ENCODE measurements at regions not wholly inside any gene's neighbourhood (a gene's known extent, or its start where the extent isn't known, plus 50 kb on each side); places are given as distances from the start of the nearest gene placed in this dataset.
A peak's percentile ranks its signal among the peaks of the same experiment; 100 is the strongest.

DNA sequence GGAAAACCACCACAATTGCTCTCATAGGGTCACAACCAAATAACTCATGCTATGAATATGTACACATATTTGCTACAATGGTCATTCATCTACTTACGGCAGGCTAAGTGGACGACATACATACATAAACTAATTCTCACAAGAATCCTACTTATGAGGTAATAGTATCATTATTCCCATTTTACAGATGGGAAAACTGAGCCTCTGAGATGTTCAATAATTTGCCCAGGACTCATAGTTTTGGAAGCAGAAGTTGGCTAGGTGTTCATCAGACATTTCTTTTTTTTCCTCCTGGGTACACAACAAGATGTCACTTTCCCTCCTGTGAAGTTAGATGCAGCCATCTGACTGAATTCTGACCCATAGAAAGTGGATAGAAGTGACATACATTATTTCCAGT is 89.0 kb upstream of the PKDCC start:
- DNase-seq (no peak), ATAC-seq (no peak)
- Histone ChIP-seq H3K27me3 (ENCODE audit: control insufficient read depth in 2 of 2, insufficient read depth in 2 of 2, low read length in 2 of 2) (no peaks in the 10 kb centered on the region), H3K36me3 (ENCODE audit: control insufficient read depth in 2 of 3, insufficient read depth in 3 of 3, low read length in 3 of 3) (no peaks in the 10 kb centered on the region), H3K4me1 (ENCODE audit: control insufficient read depth in 2 of 2, insufficient read depth in 2 of 2, low read length in 2 of 2) (no peaks in the 10 kb centered on the region), H3K27ac (ENCODE audit: low read depth, low read length) (no peak overlapping the region), H3K9me3 (ENCODE audit: control insufficient read depth in 2 of 3, low read length in 3 of 3) (no peaks in the 10 kb centered on the region), H3K4me3 (ENCODE audit: low read length) (no peak overlapping the region)
- Mint-ChIP-seq H3K27ac (no peak overlapping the region), H3K4me3 (no peak overlapping the region), H3K36me3 (no peaks in the 10 kb centered on the region), H3K27me3 (peaks cover 0 to 25% (median 14%) of the 10 kb centered on the region in 5 donors), H3K4me1 (peaks cover 0 to 2% (median 0%) of the 10 kb centered on the region in 7 donors), H3K9me3 (no peaks in the 10 kb centered on the region)
- intact Hi-C loops (cut with micrococcal nuclease), result no loop called here
- ChIA-PET CTCF (no interaction called here), POLR2A (interaction anchor here (0.7 kb wide), 1 partner anchor 14 kb away, joined by 3 read pairs; no protein-coding TSS in a partner anchor)

- no peak overlapping the region for H3K4me3 ChIP-seq (ENCODE audit: low read length)
- no peaks in the 10 kb centered on the region for H3K9me3 ChIP-seq (ENCODE audit: control insufficient read depth in 2 of 3, low read length in 3 of 3)
- ChIA-PET CTCF (no interaction called here), POLR2A (no interaction called here)
- peaks cover 0 to 2% (median 0%) of the 10 kb centered on the region in 7 donors for H3K4me1 Mint-ChIP-seq
- no peaks in the 10 kb centered on the region for H3K36me3 Mint-ChIP-seq
- H3K4me1 ChIP-seq (ENCODE audit: control insufficient read depth in 2 of 2, insufficient read depth in 2 of 2, low read length in 2 of 2), result no peaks in the 10 kb centered on the region
- DNase-seq, result no peak
- intact Hi-C loops (cut with micrococcal nuclease), result no loop called here
- no peaks in the 10 kb centered on the region for H3K36me3 ChIP-seq (ENCODE audit: control insufficient read depth in 2 of 3, insufficient read depth in 3 of 3, low read length in 3 of 3)
- peaks cover 0 to 25% (median 17%) of the 10 kb centered on the region in 5 donors for H3K27me3 Mint-ChIP-seq
- no peaks in the 10 kb centered on the region for H3K27me3 ChIP-seq (ENCODE audit: control insufficient read depth in 2 of 2, insufficient read depth in 2 of 2, low read length in 2 of 2)
- no peak overlapping the region for H3K27ac Mint-ChIP-seq
- no peak overlapping the region for H3K4me3 Mint-ChIP-seq
- H3K9me3 Mint-ChIP-seq, result no peaks in the 10 kb centered on the region
- H3K27ac ChIP-seq (ENCODE audit: low read depth, low read length), result no peak overlapping the region
- no peak for ATAC-seq
These were observed 88.1 kb upstream of the PKDCC start for GRCh38 chr2:41959760-41960159.

GRCh38 chr2:41962922-41963622 is 84.7 kb upstream of the PKDCC start:
- POLR2A ChIA-PET, result no interaction called here
- Histone ChIP-seq H3K27ac (ENCODE audit: low read depth, low read length) (no peak overlapping the region), H3K4me3 (ENCODE audit: low read length) (no peak overlapping the region), H3K4me1 (ENCODE audit: control insufficient read depth in 2 of 2, insufficient read depth in 2 of 2, low read length in 2 of 2) (no peaks in the 10 kb centered on the region), H3K9me3 (ENCODE audit: control insufficient read depth in 2 of 3, low read length in 3 of 3) (no peaks in the 10 kb centered on the region), H3K36me3 (ENCODE audit: control insufficient read depth in 2 of 3, insufficient read depth in 3 of 3, low read length in 3 of 3) (no peaks in the 10 kb centered on the region), H3K27me3 (ENCODE audit: control insufficient read depth in 2 of 2, insufficient read depth in 2 of 2, low read length in 2 of 2) (no peaks in the 10 kb centered on the region)
- Mint-ChIP-seq H3K4me3 (no peak overlapping the region), H3K9me3 (no peaks in the 10 kb centered on the region), H3K4me1 (no peaks in the 10 kb centered on the region), H3K27me3 (peaks cover 0 to 21% (median 11%) of the 10 kb centered on the region in 5 donors), H3K36me3 (no peaks in the 10 kb centered on the region), H3K27ac (no peak overlapping the region)
- CTCF ChIA-PET, result no interaction called here
- no peak for ATAC-seq
- intact Hi-C loops (cut with micrococcal nuclease), result no loop called here
- DNase-seq, result no peak

- ATAC-seq (no peak), DNase-seq (no peak)
- H3K4me3 ChIP-seq (ENCODE audit: low read length), result no peak overlapping the region
- Mint-ChIP-seq H3K36me3 (no peaks in the 10 kb centered on the region), H3K27ac (no peak overlapping the region), H3K4me1 (no peaks in the 10 kb centered on the region), H3K4me3 (no peak overlapping the region), H3K9me3 (no peaks in the 10 kb centered on the region), H3K27me3 (peaks cover 0 to 20% (median 11%) of the 10 kb centered on the region in 5 donors)
- no peaks in the 10 kb centered on the region for H3K36me3 ChIP-seq (ENCODE audit: control insufficient read depth in 2 of 3, insufficient read depth in 3 of 3, low read length in 3 of 3)
- intact Hi-C loops (cut with micrococcal nuclease), result no loop called here
- ChIA-PET CTCF (interaction anchor here (0.5 kb wide), 1 partner anchor 13 kb away, joined by 5 read pairs; no protein-coding TSS in a partner anchor), POLR2A (no interaction called here)
- H3K27ac ChIP-seq (ENCODE audit: low read depth, low read length), result no peak overlapping the region
- H3K4me1 ChIP-seq (ENCODE audit: control insufficient read depth in 2 of 2, insufficient read depth in 2 of 2, low read length in 2 of 2), result no peaks in the 10 kb centered on the region
- no peaks in the 10 kb centered on the region for H3K9me3 ChIP-seq (ENCODE audit: control insufficient read depth in 2 of 3, low read length in 3 of 3)
- no peaks in the 10 kb centered on the region for H3K27me3 ChIP-seq (ENCODE audit: control insufficient read depth in 2 of 2, insufficient read depth in 2 of 2, low read length in 2 of 2)
These were observed 83.9 kb upstream of the PKDCC start for GRCh38 chr2:41963661-41964525.

DNA sequence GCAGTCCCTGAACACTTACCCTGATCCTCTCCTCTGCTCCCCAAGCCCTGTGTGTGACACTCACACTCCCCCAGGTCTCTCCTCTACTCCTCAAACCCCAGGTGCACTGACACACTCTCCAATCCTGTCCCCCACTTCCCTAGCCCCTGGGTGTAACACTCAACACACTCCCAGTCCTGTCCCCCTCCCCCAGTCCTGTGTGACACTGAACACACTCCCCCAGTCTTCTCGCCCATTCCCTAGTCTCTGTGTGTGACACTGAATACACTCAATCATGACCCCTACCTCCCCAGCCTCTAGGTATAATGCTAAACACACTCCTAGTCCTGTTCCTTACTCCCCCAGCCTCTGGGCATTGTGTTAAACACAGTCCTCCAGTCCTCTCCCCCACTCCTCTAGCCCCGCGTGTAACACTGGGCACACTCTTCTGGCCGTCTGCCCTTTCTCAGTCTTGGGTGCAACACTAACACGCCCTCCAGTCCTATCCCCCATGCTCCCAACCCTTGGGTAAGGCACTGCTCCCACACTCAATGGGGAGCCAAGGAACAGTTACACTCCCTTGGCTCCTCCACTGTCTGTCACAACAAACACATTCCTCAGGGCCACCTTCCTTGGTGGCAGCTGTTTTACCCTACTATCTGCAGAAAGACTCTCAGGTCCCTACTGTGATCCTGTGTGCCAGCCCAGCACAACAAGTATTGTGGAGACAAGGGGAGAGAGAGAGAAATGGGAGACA is 82.5 kb upstream of the PKDCC start:
- Mint-ChIP-seq H3K4me1 (no peaks in the 10 kb centered on the region), H3K9me3 (no peaks in the 10 kb centered on the region), H3K27ac (no peak overlapping the region), H3K27me3 (peaks cover 0 to 16% (median 6%) of the 10 kb centered on the region in 5 donors), H3K36me3 (peaks cover 0 to 2% (median 0%) of the 10 kb centered on the region in 5 donors), H3K4me3 (no peak overlapping the region)
- DNase-seq (no peak), ATAC-seq (peak; percentile 14)
- intact Hi-C loops (cut with micrococcal nuclease), result no loop called here
- H3K27ac ChIP-seq (ENCODE audit: low read depth, low read length), result no peak overlapping the region
- H3K27me3 ChIP-seq (ENCODE audit: control insufficient read depth in 2 of 2, insufficient read depth in 2 of 2, low read length in 2 of 2), result no peaks in the 10 kb centered on the region
- no peaks in the 10 kb centered on the region for H3K36me3 ChIP-seq (ENCODE audit: control insufficient read depth in 2 of 3, insufficient read depth in 3 of 3, low read length in 3 of 3)
- POLR2A ChIA-PET, result no interaction called here
- no peaks in the 10 kb centered on the region for H3K4me1 ChIP-seq (ENCODE audit: control insufficient read depth in 2 of 2, insufficient read depth in 2 of 2, low read length in 2 of 2)
- H3K4me3 ChIP-seq (ENCODE audit: low read length), result no peak overlapping the region
- H3K9me3 ChIP-seq (ENCODE audit: control insufficient read depth in 2 of 3, low read length in 3 of 3), result no peaks in the 10 kb centered on the region
- CTCF ChIA-PET, result no interaction called here

- Mint-ChIP-seq H3K36me3 (peaks cover 0 to 3% (median 0%) of the 10 kb centered on the region in 5 donors), H3K4me3 (no peak overlapping the region), H3K9me3 (no peaks in the 10 kb centered on the region), H3K27me3 (peaks cover 0 to 13% (median 5%) of the 10 kb centered on the region in 5 donors), H3K4me1 (no peaks in the 10 kb centered on the region), H3K27ac (no peak overlapping the region)
- Histone ChIP-seq H3K27ac (ENCODE audit: low read depth, low read length) (no peak overlapping the region), H3K4me3 (ENCODE audit: low read length) (no peak overlapping the region), H3K9me3 (ENCODE audit: control insufficient read depth in 2 of 3, low read length in 3 of 3) (no peaks in the 10 kb centered on the region), H3K36me3 (ENCODE audit: control insufficient read depth in 2 of 3, insufficient read depth in 3 of 3, low read length in 3 of 3) (no peaks in the 10 kb centered on the region), H3K4me1 (ENCODE audit: control insufficient read depth in 2 of 2, insufficient read depth in 2 of 2, low read length in 2 of 2) (no peaks in the 10 kb centered on the region), H3K27me3 (ENCODE audit: control insufficient read depth in 2 of 2, insufficient read depth in 2 of 2, low read length in 2 of 2) (no peaks in the 10 kb centered on the region)
- ChIA-PET CTCF (no interaction called here), POLR2A (no interaction called here)
- DNase-seq, result no peak
- ATAC-seq, result no peak
- intact Hi-C loops (cut with micrococcal nuclease), result no loop called here
These were observed 81.9 kb upstream of the PKDCC start for GRCh38 chr2:41965909-41966295.
